GM20000 (cell line): ENCODE measurements at regions not wholly inside any gene's neighbourhood (a gene's known extent, or its start where the extent isn't known, plus 50 kb on each side); places are given as distances from the start of the nearest gene placed in this dataset.
"Not testable (repeated sequence)": the region's sequence is repeated elsewhere in the genome, so short reads cannot be mapped to it uniquely, and the experiment has no call there.

Source experiments
- DNase-seq: peaks from one replicate; pipeline ENCODE4 v3.0.0; 2012; ENCODE audit warnings: low spot score
- CTCF ChIP-seq: IDR thresholded peaks from 2 replicates; pipeline ENCODE4 v1.5.1; 2012; ENCODE audit warnings: mild to moderate bottlenecking, control low read depth; ENCODE audit errors: extremely low read depth, missing control alignments

GRCh38 chr6:115747719-115748118 is 313.0 kb downstream of the FRK start:
- no peak for DNase-seq
- TF ChIP-seq CTCF = no peak

- not testable (repeated sequence) for DNase-seq
Observed at GRCh38 chr6:115746583-115746982, 314.1 kb downstream of the FRK start.

- DNase-seq = no peak
- no peak for TF ChIP-seq CTCF
Observed at GRCh38 chr6:115740907-115741306, 319.8 kb downstream of the FRK start.

GRCh38 chr6:115735610-115736009 is 325.1 kb downstream of the FRK start:
- no peak for TF ChIP-seq CTCF
- no peak for DNase-seq

- TF ChIP-seq CTCF = no peak
- DNase-seq = no peak
Observed at GRCh38 chr6:115733426-115733825, 327.3 kb downstream of the FRK start.

GRCh38 chr6:115729036-115729435 is 331.7 kb downstream of the FRK start:
- TF ChIP-seq CTCF = no peak
- no peak for DNase-seq

GRCh38 chr6:115728171-115728570 is 332.5 kb downstream of the FRK start:
- TF ChIP-seq CTCF = no peak
- no peak for DNase-seq

GRCh38 chr6:115721564-115721963 is 339.1 kb downstream of the FRK start:
- TF ChIP-seq CTCF = no peak
- no peak for DNase-seq
